B cell (primary cell): ENCODE measurements at regions not wholly inside any gene's neighbourhood (a gene's known extent, or its start where the extent isn't known, plus 50 kb on each side); places are given as distances from the start of the nearest gene placed in this dataset.

Source experiments
- EZH2 ChIP-seq: IDR thresholded peaks from 2 replicates; pipeline ENCODE4 v1.6.1; 2012; ENCODE audit warnings: borderline replicate concordance, low read depth, mild to moderate bottlenecking, moderate library complexity, low read length; ENCODE audit not compliant: insufficient read depth, poor library complexity, severe bottlenecking
- TF ChIP-seq, protein P1 (sequence below): fragments of 200-600 bp; IDR thresholded peaks from one replicate; pipeline ENCODE4 v1.8.0; 2022; ENCODE audit warnings: antibody characterized with exemption, mild to moderate bottlenecking

- TF ChIP-seq, protein P1, sequence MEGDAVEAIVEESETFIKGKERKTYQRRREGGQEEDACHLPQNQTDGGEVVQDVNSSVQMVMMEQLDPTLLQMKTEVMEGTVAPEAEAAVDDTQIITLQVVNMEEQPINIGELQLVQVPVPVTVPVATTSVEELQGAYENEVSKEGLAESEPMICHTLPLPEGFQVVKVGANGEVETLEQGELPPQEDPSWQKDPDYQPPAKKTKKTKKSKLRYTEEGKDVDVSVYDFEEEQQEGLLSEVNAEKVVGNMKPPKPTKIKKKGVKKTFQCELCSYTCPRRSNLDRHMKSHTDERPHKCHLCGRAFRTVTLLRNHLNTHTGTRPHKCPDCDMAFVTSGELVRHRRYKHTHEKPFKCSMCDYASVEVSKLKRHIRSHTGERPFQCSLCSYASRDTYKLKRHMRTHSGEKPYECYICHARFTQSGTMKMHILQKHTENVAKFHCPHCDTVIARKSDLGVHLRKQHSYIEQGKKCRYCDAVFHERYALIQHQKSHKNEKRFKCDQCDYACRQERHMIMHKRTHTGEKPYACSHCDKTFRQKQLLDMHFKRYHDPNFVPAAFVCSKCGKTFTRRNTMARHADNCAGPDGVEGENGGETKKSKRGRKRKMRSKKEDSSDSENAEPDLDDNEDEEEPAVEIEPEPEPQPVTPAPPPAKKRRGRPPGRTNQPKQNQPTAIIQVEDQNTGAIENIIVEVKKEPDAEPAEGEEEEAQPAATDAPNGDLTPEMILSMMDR = no peak
- no peak for TF ChIP-seq EZH2
Measured at GRCh38 chr15:93154666-93155065, 65.7 kb upstream of the RGMA start.
